ENCODE measurements at regions not wholly inside any gene's neighbourhood (a gene's known extent, or its start where the extent isn't known, plus 50 kb on each side); places are given as distances from the start of the nearest gene placed in this dataset.

DNA sequence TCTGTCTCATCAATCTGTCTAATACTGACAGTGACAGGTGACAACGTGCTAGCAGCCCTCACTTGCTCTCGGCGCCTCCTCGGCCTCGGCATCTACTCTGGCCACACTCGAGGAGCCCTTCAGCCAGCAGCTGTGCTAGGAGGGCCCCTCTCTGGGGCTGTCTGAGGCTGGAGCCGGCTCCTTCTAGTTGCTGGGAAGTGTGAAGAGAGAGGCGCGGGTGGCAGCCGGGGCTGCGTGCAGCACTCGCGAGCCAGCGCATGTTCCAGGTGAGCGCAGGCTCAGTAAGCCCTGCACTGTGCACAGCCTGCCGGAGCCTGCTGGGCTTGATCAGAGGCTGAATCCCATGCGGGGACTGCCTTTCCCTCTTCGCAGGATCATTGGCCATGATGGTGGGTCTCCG lies 330.7 kb downstream of the CDH10 start:
- Histone ChIP-seq H3K27ac (ENCODE audit: low read depth, low read length) (no peak overlapping the region), H3K4me1 (ENCODE audit: control insufficient read depth in 3 of 3, insufficient read depth in 3 of 3, low read length in 3 of 3) (no peaks in the 10 kb centered on the region), H3K9ac (ENCODE audit: low read depth in 1 of 3, low read length in 3 of 3) (no peak overlapping the region), H3K4me3 (ENCODE audit: low read length in 3 of 3) (no peak overlapping the region), H3K27me3 (ENCODE audit: control insufficient read depth in 3 of 3, insufficient read depth in 3 of 3, low read length in 3 of 3) (no peaks in the 10 kb centered on the region), H3K9me3 (ENCODE audit: control insufficient read depth in 3 of 3, low read length in 3 of 3) (no peaks in the 10 kb centered on the region), H3K36me3 (ENCODE audit: control insufficient read depth in 3 of 3, insufficient read depth in 3 of 3, low read length in 3 of 3) (no peaks in the 10 kb centered on the region)

DNA sequence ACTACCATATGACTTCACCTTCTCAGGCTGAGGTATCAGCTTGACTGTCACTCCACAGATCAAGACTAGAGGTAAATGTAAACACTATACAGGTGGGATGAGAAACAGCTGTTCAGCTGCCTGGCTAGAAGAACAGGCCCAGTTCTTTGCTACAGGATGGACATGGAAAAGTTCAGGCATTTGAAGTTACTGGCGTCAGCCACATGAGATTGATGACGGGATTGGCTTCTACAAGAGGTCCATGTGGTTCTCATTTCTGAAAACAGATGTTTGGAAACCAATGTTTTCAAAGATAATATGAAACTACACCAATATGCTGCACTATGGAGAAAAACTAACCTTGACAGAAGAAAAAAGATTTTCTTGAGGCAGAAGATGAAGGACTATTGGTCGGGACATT lies 324.1 kb downstream of the CDH10 start:
- Histone ChIP-seq H3K4me3 (ENCODE audit: low read length in 3 of 3) (no peak overlapping the region), H3K27ac (ENCODE audit: low read depth, low read length) (no peak overlapping the region), H3K4me1 (ENCODE audit: control insufficient read depth in 3 of 3, insufficient read depth in 3 of 3, low read length in 3 of 3) (no peaks in the 10 kb centered on the region), H3K9ac (ENCODE audit: low read depth in 1 of 3, low read length in 3 of 3) (no peak overlapping the region), H3K27me3 (ENCODE audit: control insufficient read depth in 3 of 3, insufficient read depth in 3 of 3, low read length in 3 of 3) (no peaks in the 10 kb centered on the region), H3K9me3 (ENCODE audit: control insufficient read depth in 3 of 3, low read length in 3 of 3) (no peaks in the 10 kb centered on the region), H3K36me3 (ENCODE audit: control insufficient read depth in 3 of 3, insufficient read depth in 3 of 3, low read length in 3 of 3) (no peaks in the 10 kb centered on the region)

DNA sequence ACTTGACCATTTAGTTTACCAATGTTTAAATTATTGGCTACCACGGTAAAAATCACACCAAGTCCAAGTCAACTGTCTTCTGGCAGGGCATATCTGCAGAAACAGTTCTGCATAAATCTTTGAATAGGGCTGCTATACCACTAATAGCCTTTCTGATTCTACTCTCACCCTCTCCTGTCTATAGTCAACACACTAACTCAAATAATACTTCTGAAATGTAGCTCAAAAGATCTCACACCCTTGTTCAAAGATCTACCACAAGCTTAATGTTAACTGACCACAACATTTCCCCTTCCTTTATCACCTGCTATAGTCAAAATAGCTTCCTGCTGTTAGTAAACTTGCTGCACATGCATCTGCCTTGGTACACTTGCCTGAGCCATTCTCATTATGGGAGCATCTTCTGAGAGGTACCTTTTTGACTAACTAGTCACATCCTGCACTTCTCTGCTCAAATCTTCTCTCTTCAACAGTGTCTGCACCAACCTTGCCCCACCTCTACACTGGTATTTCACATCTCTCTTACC lies 319.4 kb downstream of the CDH10 start:
- no peak overlapping the region for H3K27ac ChIP-seq (ENCODE audit: low read depth, low read length)
- H3K4me1 ChIP-seq (ENCODE audit: control insufficient read depth in 3 of 3, insufficient read depth in 3 of 3, low read length in 3 of 3), result no peaks in the 10 kb centered on the region
- H3K9me3 ChIP-seq (ENCODE audit: control insufficient read depth in 3 of 3, low read length in 3 of 3), result no peaks in the 10 kb centered on the region
- H3K9ac ChIP-seq (ENCODE audit: low read depth in 1 of 3, low read length in 3 of 3), result no peak overlapping the region
- H3K4me3 ChIP-seq (ENCODE audit: low read length in 3 of 3), result no peak overlapping the region
- H3K27me3 ChIP-seq (ENCODE audit: control insufficient read depth in 3 of 3, insufficient read depth in 3 of 3, low read length in 3 of 3), result no peaks in the 10 kb centered on the region
- no peaks in the 10 kb centered on the region for H3K36me3 ChIP-seq (ENCODE audit: control insufficient read depth in 3 of 3, insufficient read depth in 3 of 3, low read length in 3 of 3)

DNA sequence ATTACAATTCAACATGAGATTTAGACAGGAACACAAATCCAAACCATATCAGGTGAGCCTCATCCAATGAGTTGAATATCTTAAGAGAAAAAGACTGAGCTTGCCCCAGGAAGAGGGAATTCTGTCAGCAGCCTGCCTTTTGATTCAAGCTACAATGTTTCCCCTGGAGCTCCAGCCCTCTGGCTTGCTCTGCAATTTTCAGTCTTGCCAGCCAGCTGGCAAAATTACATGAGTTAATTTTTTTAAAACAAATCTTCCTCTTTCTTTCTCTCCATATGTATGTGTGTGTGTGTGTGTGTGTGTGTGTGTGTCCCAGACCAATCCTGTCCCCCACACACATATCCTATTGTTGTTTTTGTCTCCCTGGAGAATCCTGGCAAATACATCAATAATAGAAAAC lies 313.2 kb downstream of the CDH10 start:
- Histone ChIP-seq H3K4me1 (ENCODE audit: control insufficient read depth in 3 of 3, insufficient read depth in 3 of 3, low read length in 3 of 3) (no peaks in the 10 kb centered on the region), H3K36me3 (ENCODE audit: control insufficient read depth in 3 of 3, insufficient read depth in 3 of 3, low read length in 3 of 3) (no peaks in the 10 kb centered on the region), H3K9ac (ENCODE audit: low read depth in 1 of 3, low read length in 3 of 3) (no peak overlapping the region), H3K27me3 (ENCODE audit: control insufficient read depth in 3 of 3, insufficient read depth in 3 of 3, low read length in 3 of 3) (no peaks in the 10 kb centered on the region), H3K9me3 (ENCODE audit: control insufficient read depth in 3 of 3, low read length in 3 of 3) (no peaks in the 10 kb centered on the region), H3K4me3 (ENCODE audit: low read length in 3 of 3) (no peak overlapping the region), H3K27ac (ENCODE audit: low read depth, low read length) (no peak overlapping the region)

DNA sequence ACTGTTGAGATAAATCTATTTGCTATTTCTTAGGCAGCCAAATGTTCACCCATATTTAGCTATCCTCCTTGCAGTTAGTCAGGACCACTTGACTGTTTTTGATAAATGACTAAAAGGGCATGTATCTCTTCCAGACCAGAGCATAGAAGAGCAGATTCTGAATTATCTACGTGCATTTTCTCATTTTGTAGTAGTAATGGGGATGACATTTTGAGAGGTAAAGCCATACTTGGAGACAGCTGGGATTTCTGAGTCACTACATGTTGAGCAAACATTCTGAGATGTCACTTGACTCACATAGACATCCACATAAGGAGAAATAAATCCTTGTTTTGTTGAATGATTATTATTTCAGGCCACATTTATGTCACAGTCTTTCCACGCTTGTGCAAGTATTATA lies 297.6 kb downstream of the CDH10 start:
- Histone ChIP-seq H3K27me3 (ENCODE audit: control insufficient read depth in 3 of 3, insufficient read depth in 3 of 3, low read length in 3 of 3) (no peaks in the 10 kb centered on the region), H3K9ac (ENCODE audit: low read depth in 1 of 3, low read length in 3 of 3) (no peak overlapping the region), H3K4me3 (ENCODE audit: low read length in 3 of 3) (no peak overlapping the region), H3K27ac (ENCODE audit: low read depth, low read length) (no peak overlapping the region), H3K9me3 (ENCODE audit: control insufficient read depth in 3 of 3, low read length in 3 of 3) (no peaks in the 10 kb centered on the region), H3K4me1 (ENCODE audit: control insufficient read depth in 3 of 3, insufficient read depth in 3 of 3, low read length in 3 of 3) (no peaks in the 10 kb centered on the region), H3K36me3 (ENCODE audit: control insufficient read depth in 3 of 3, insufficient read depth in 3 of 3, low read length in 3 of 3) (no peaks in the 10 kb centered on the region)

DNA sequence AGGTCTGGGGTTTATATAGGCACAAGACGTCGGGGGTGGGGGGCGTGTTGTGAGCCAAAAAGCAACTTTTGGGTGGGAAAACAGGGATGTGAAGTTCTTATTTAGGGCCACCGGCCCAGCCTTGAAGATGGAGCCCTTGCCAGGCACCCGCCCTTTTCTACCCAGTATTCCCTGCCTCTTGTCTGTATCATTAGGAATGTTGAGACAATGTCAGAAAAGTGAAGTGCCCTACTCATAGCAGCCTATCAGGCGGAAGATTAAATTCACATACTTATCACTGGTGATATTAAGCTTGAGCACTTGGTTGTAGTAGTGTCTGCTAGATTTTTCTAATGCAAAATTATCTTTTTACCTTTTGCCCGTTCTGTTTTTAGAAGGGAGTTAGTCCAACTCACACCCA lies 293.5 kb downstream of the CDH10 start:
- Histone ChIP-seq H3K27me3 (ENCODE audit: control insufficient read depth in 3 of 3, insufficient read depth in 3 of 3, low read length in 3 of 3) (no peaks in the 10 kb centered on the region), H3K36me3 (ENCODE audit: control insufficient read depth in 3 of 3, insufficient read depth in 3 of 3, low read length in 3 of 3) (no peaks in the 10 kb centered on the region), H3K4me3 (ENCODE audit: low read length in 3 of 3) (no peak overlapping the region), H3K9me3 (ENCODE audit: control insufficient read depth in 3 of 3, low read length in 3 of 3) (no peaks in the 10 kb centered on the region), H3K4me1 (ENCODE audit: control insufficient read depth in 3 of 3, insufficient read depth in 3 of 3, low read length in 3 of 3) (no peaks in the 10 kb centered on the region), H3K9ac (ENCODE audit: low read depth in 1 of 3, low read length in 3 of 3) (no peak overlapping the region), H3K27ac (ENCODE audit: low read depth, low read length) (no peak overlapping the region)

DNA sequence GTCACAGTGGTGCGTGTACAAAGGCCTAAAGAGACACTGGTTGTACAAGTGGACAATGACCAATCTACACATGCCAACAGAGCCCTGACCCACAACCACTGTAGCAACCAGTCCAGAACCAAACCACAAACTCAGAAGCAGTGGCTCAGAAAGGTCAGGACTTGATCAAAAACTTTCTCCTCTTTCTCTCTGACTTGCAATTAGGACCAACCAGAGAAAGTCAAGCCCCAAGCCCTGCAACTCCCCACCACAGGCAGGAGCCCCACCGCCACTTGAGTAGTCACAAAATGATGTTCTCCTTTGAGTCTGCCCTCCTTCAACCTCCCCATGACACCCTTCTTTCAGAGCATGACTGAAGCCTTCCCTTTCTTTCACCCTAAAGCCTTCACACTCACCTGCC lies 291.8 kb downstream of the CDH10 start:
- Histone ChIP-seq H3K27me3 (ENCODE audit: control insufficient read depth in 3 of 3, insufficient read depth in 3 of 3, low read length in 3 of 3) (no peaks in the 10 kb centered on the region), H3K9ac (ENCODE audit: low read depth in 1 of 3, low read length in 3 of 3) (no peak overlapping the region), H3K36me3 (ENCODE audit: control insufficient read depth in 3 of 3, insufficient read depth in 3 of 3, low read length in 3 of 3) (no peaks in the 10 kb centered on the region), H3K4me3 (ENCODE audit: low read length in 3 of 3) (no peak overlapping the region), H3K9me3 (ENCODE audit: control insufficient read depth in 3 of 3, low read length in 3 of 3) (no peaks in the 10 kb centered on the region), H3K4me1 (ENCODE audit: control insufficient read depth in 3 of 3, insufficient read depth in 3 of 3, low read length in 3 of 3) (no peaks in the 10 kb centered on the region), H3K27ac (ENCODE audit: low read depth, low read length) (no peak overlapping the region)

DNA sequence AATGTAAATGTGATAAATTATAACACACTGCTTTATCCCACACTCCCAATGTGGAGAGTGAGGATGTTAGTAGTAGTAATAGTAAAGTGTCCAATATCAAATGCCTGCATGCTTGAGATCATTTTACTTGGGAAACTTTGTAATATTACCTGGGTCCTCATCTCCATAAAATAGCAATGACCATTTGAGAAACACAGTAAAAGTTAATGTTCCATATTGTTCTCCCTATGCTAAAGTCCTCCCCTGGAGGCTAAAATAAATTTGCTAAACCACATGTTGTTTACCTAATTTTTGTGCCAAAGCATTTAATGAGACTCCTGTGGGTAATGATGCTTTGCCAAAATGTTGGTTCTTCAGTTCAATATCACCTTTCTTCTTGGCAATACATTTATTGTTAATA lies 291.2 kb downstream of the CDH10 start:
- Histone ChIP-seq H3K4me1 (ENCODE audit: control insufficient read depth in 3 of 3, insufficient read depth in 3 of 3, low read length in 3 of 3) (no peaks in the 10 kb centered on the region), H3K4me3 (ENCODE audit: low read length in 3 of 3) (no peak overlapping the region), H3K9me3 (ENCODE audit: control insufficient read depth in 3 of 3, low read length in 3 of 3) (no peaks in the 10 kb centered on the region), H3K9ac (ENCODE audit: low read depth in 1 of 3, low read length in 3 of 3) (no peak overlapping the region), H3K36me3 (ENCODE audit: control insufficient read depth in 3 of 3, insufficient read depth in 3 of 3, low read length in 3 of 3) (no peaks in the 10 kb centered on the region), H3K27ac (ENCODE audit: low read depth, low read length) (no peak overlapping the region), H3K27me3 (ENCODE audit: control insufficient read depth in 3 of 3, insufficient read depth in 3 of 3, low read length in 3 of 3) (no peaks in the 10 kb centered on the region)

DNA sequence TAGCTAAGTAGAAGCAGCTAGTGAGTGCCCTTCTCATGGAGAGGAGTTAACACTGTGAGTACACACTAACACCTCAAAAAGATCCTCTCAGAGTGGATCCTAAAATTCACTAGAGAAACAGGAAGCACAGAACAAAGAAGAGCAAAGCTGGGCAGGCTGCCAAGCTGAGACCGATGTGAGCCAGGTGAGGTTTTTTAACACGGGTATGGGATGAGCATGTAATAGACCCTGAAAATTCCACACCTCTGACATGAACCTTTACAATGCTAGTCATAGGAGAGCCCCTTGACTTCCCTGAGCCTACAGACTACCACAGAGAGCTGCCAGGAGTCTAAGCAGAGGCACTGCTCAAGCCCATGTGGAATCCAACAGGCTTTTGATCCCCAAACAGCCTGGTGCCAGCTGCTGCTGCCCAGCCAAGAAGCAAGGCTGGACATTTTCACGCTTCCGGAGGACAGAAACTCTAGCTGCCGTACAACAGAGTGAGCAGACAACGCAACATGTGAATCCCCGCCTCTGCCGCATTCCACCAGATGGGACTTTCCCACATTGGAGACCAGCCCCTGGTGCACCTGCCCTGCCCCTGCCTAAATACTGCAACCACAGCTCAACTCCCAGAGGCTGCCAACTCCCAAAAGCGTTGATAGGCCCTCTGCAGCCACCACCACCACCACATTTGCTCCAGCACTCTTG lies 280.8 kb downstream of the CDH10 start:
- no peaks in the 10 kb centered on the region for H3K27me3 ChIP-seq (ENCODE audit: control insufficient read depth in 3 of 3, insufficient read depth in 3 of 3, low read length in 3 of 3)
- no peaks in the 10 kb centered on the region for H3K9me3 ChIP-seq (ENCODE audit: control insufficient read depth in 3 of 3, low read length in 3 of 3)
- H3K27ac ChIP-seq (ENCODE audit: low read depth, low read length), result no peak overlapping the region
- H3K4me3 ChIP-seq (ENCODE audit: low read length in 3 of 3), result no peak overlapping the region
- H3K4me1 ChIP-seq (ENCODE audit: control insufficient read depth in 3 of 3, insufficient read depth in 3 of 3, low read length in 3 of 3), result no peaks in the 10 kb centered on the region
- H3K36me3 ChIP-seq (ENCODE audit: control insufficient read depth in 3 of 3, insufficient read depth in 3 of 3, low read length in 3 of 3), result no peaks in the 10 kb centered on the region
- H3K9ac ChIP-seq (ENCODE audit: low read depth in 1 of 3, low read length in 3 of 3), result no peak overlapping the region

DNA sequence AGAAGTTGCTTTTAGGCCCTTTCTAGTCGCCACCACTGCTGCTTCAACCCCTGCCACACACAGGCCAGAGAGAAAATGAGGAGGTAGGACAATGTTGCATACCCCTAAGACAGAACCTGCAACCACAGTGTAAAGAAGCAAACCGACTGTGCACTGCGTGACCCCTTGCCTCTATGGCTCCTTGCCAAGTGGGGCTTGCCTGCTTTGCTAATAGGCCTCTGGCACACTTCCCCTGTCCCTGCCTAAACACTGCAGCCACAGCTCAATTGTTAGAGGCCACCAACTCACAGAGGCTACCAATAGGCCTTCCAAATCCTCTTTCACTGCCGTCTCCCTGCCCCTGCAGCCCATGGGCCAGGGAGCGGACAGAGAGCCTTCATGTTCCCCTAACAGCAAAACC lies 280.1 kb downstream of the CDH10 start:
- no peak overlapping the region for H3K27ac ChIP-seq (ENCODE audit: low read depth, low read length)
- H3K4me3 ChIP-seq (ENCODE audit: low read length in 3 of 3), result no peak overlapping the region
- H3K27me3 ChIP-seq (ENCODE audit: control insufficient read depth in 3 of 3, insufficient read depth in 3 of 3, low read length in 3 of 3), result no peaks in the 10 kb centered on the region
- no peak overlapping the region for H3K9ac ChIP-seq (ENCODE audit: low read depth in 1 of 3, low read length in 3 of 3)
- no peaks in the 10 kb centered on the region for H3K9me3 ChIP-seq (ENCODE audit: control insufficient read depth in 3 of 3, low read length in 3 of 3)
- no peaks in the 10 kb centered on the region for H3K4me1 ChIP-seq (ENCODE audit: control insufficient read depth in 3 of 3, insufficient read depth in 3 of 3, low read length in 3 of 3)
- H3K36me3 ChIP-seq (ENCODE audit: control insufficient read depth in 3 of 3, insufficient read depth in 3 of 3, low read length in 3 of 3), result no peaks in the 10 kb centered on the region
